Skeletal muscle satellite cell (primary cell): ENCODE measurements at regions not wholly inside any gene's neighbourhood (a gene's known extent, or its start where the extent isn't known, plus 50 kb on each side); places are given as distances from the start of the nearest gene placed in this dataset.
"Not testable (repeated sequence)": the region's sequence is repeated elsewhere in the genome, so short reads cannot be mapped to it uniquely, and the experiment has no call there.

Experiments
- H3K27me3 ChIP-seq: 2 replicates; pipeline ENCODE4 v1.7.0; 2013; ENCODE audit warnings: low read length; ENCODE audit not compliant: control insufficient read depth, insufficient read depth
- H3K36me3 ChIP-seq: 2 replicates; pipeline ENCODE4 v1.7.0; 2013; ENCODE audit warnings: mild to moderate bottlenecking, control low read depth, low read length; ENCODE audit not compliant: insufficient read depth
- H3K4me1 ChIP-seq: 2 replicates; pipeline ENCODE4 v1.7.0; 2013; ENCODE audit warnings: low read length; ENCODE audit not compliant: control insufficient read depth, insufficient read depth
- H3K4me2 ChIP-seq: 2 replicates; pipeline ENCODE4 v1.7.0; 2013; ENCODE audit warnings: mild to moderate bottlenecking, low read length
- H3K4me3 ChIP-seq: 2 replicates; pipeline ENCODE4 v1.7.0; 2013; ENCODE audit warnings: low read length
- H3K9ac ChIP-seq: 2 replicates; pipeline ENCODE4 v1.7.0; 2013; ENCODE audit warnings: mild to moderate bottlenecking, low read depth, low read length, moderate library complexity
- H3K9me3 ChIP-seq: replicated peaks from 2 replicates; pipeline ENCODE4 v1.7.0; 2013; ENCODE audit warnings: mild to moderate bottlenecking, control low read depth, low read length

DNA sequence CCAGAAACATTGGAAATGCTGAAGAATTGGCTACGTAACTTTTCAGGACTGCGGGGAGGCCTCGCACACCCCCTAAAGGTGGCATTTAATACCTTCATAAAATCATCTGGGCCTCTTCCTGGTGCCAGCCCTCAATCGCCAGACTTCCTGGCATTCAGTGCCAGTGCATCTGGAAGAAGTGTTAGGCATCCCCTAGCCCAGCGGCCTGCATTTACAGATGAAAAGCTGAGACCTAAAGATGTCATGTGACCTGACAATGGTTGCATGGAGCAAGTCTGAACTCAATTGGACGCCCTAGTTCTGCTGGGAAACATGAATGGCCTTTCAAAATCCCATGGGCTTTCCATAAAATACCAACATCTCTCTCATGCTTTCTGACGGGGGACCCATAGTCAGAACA, 81.0 kb upstream of the TMEM45B start:
- Histone ChIP-seq H3K27me3 (peaks cover 41% of the 10 kb centered on the region), H3K4me1 (no peaks in the 10 kb centered on the region), H3K9ac (no peak overlapping the region), H3K9me3 (no peaks in the 10 kb centered on the region), H3K36me3 (no peaks in the 10 kb centered on the region), H3K4me2 (no peak overlapping the region), H3K4me3 (no peak overlapping the region)

- Histone ChIP-seq H3K4me3 (no peak overlapping the region), H3K4me1 (no peaks in the 10 kb centered on the region), H3K9me3 (no peaks in the 10 kb centered on the region), H3K36me3 (no peaks in the 10 kb centered on the region), H3K9ac (no peak overlapping the region), H3K27me3 (peaks cover 34% of the 10 kb centered on the region), H3K4me2 (no peak overlapping the region)
Measured at GRCh38 chr11:129737831-129738230, 77.8 kb upstream of the TMEM45B start.

GRCh38 chr11:129738242-129738641, 77.4 kb upstream of the TMEM45B start:
- Histone ChIP-seq H3K36me3 (no peaks in the 10 kb centered on the region), H3K4me1 (no peaks in the 10 kb centered on the region), H3K4me2 (no peak overlapping the region), H3K27me3 (peaks cover 34% of the 10 kb centered on the region), H3K9me3 (no peaks in the 10 kb centered on the region), H3K9ac (no peak overlapping the region), H3K4me3 (no peak overlapping the region)

GRCh38 chr11:129739339-129739738, 76.3 kb upstream of the TMEM45B start:
- peaks cover 37% of the 10 kb centered on the region for H3K27me3 ChIP-seq
- no peak overlapping the region for H3K4me2 ChIP-seq
- H3K36me3 ChIP-seq: no peaks in the 10 kb centered on the region
- no peak overlapping the region for H3K9ac ChIP-seq
- no peaks in the 10 kb centered on the region for H3K9me3 ChIP-seq
- no peak overlapping the region for H3K4me3 ChIP-seq
- H3K4me1 ChIP-seq: no peaks in the 10 kb centered on the region

- no peak overlapping the region for H3K4me2 ChIP-seq
- H3K9me3 ChIP-seq: no peaks in the 10 kb centered on the region
- peaks cover 38% of the 10 kb centered on the region for H3K27me3 ChIP-seq
- H3K4me1 ChIP-seq: no peaks in the 10 kb centered on the region
- H3K4me3 ChIP-seq: no peak overlapping the region
- H3K9ac ChIP-seq: no peak overlapping the region
- H3K36me3 ChIP-seq: no peaks in the 10 kb centered on the region
Measured at GRCh38 chr11:129740125-129740719, 75.4 kb upstream of the TMEM45B start.

DNA sequence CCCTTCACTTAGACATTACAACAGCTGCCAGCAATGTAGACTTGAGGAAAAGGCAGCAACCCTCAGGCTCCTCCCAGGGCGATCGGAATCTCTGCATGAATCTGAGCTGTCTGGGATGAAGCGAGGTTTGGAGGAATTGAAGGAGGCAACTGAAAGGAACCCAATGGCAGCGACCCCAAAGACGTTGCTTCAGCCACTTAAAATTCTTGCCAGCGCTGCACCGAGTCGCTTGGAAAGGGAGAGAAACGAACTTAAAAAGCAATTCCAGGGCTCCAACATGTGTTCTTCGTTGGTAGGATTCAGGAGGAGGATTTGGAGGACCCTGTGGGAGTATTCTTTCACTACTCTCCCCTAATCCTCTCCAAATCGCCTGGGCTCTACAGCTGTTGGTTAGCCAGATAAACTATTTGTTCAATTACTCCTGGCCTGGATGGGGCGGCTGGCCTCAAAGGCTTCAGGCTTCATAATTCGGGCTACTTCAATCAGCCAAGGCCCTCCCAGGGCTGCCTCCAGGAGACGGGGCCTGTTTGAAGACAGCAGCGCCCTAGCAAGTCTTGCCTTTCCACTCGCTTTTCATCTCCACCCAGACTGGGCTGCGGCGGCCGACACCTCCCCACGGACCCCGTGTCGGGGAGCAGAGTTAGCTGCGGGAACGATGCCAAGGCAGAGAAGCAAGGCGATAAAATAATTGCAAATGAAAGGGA, 72.4 kb upstream of the TMEM45B start:
- Histone ChIP-seq H3K4me2 (no peak overlapping the region), H3K27me3 (peaks cover 53% of the 10 kb centered on the region), H3K9me3 (no peaks in the 10 kb centered on the region), H3K9ac (no peak overlapping the region), H3K36me3 (no peaks in the 10 kb centered on the region), H3K4me1 (no peaks in the 10 kb centered on the region), H3K4me3 (no peak overlapping the region)

DNA sequence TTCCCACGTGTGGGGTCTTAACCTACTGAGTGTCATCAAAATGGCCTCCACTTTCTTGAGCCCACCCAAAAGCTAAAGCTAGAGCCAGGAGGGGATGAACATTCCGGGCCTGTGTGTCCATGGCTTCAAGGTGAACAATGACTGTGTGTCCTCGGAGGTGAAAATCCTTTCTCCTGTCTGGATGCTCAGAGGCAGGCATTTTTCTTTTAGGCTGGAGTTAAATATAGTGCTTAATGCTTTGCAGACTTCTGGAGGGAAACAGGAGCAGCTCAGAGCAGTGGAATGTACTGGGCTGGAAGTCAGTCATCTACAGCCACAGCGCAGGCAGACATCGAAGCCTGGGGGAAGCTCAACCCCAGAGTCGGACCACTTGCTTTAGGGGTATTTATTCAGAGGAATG, 68.6 kb upstream of the TMEM45B start:
- H3K4me2 ChIP-seq: no peak overlapping the region
- no peaks in the 10 kb centered on the region for H3K36me3 ChIP-seq
- peaks cover 65% of the 10 kb centered on the region for H3K27me3 ChIP-seq
- no peaks in the 10 kb centered on the region for H3K9me3 ChIP-seq
- no peak overlapping the region for H3K4me3 ChIP-seq
- no peak overlapping the region for H3K9ac ChIP-seq
- H3K4me1 ChIP-seq: no peaks in the 10 kb centered on the region

DNA sequence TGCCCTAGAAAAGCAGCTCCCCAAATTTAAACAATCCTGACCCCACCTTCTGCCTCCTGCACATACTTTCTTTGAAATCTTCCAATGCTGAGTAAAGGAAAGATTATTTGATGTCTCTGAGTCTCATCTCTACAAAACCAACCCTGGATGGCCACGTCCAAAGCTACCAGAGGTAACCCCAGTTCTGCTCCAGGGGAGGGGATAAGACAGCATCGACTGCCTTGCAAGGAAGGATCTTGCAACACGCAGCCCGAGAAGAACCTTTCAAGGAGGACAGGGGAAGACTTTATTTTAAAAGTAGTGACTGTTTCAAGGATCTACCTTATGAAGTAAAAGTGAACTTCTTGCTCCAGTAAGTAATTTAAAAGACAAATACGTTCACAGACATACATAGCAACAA, 66.5 kb upstream of the TMEM45B start:
- Histone ChIP-seq H3K36me3 (no peaks in the 10 kb centered on the region), H3K27me3 (peaks cover 49% of the 10 kb centered on the region), H3K4me3 (no peak overlapping the region), H3K4me2 (no peak overlapping the region), H3K4me1 (no peaks in the 10 kb centered on the region), H3K9me3 (no peaks in the 10 kb centered on the region), H3K9ac (no peak overlapping the region)

DNA sequence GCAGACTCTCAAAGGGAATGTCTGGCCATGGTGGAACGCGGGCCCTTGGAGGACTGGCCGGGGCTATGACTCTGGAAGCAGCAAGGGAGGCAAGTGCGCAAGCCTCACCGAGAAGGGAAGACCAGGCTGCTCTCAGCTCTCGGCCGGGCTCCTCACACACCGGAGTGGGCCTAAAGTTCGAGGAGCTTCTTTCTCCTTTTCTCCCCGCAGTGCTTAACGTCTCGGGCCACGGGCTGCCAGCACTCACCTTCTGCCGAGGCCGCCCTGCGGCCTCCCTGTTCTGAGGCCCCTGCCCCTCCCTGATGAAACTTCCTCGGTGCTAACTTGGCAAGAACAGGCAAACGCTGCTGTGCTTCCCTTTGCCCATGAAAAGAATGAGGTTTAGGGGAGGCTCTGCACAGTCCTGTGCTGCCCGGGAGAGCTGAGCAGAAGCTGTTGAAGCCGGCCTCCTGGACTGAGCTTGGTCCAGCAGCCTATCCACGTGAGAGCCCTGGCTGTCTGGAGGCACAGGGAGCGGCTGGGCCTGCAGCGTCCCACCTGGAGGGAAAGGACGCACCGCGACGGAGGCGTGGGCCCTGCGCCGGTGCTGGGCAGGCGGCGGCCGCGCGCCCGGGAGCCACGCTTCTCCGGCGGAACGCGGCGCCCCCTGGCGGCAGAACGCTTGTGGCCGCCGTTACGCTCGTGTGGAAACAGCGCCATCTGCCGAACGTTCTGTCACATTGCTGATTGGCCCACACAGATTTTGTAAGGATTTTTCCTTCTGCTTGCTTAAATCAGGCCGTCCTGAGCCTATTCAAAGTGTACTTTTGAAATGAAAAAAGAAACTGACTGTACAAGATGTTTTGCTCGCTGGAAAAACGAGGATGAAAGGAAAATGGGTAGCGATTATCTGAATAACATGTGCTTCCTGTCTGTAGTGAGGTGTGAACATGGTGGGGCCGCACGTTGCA, 65.0 kb upstream of the TMEM45B start:
- Histone ChIP-seq H3K9me3 (no peaks in the 10 kb centered on the region), H3K4me1 (no peaks in the 10 kb centered on the region), H3K4me2 (peak overlapping the region; percentile 76), H3K9ac (no peak overlapping the region), H3K27me3 (peaks cover 40% of the 10 kb centered on the region), H3K36me3 (no peaks in the 10 kb centered on the region), H3K4me3 (peak overlapping the region; percentile 46)

- H3K4me2 ChIP-seq: no peak overlapping the region
Measured at GRCh38 chr11:129751511-129751910, 64.1 kb upstream of the TMEM45B start.

GRCh38 chr11:129763569-129763968, 52.1 kb upstream of the TMEM45B start:
- H3K27me3 ChIP-seq: peaks cover 20% of the 10 kb centered on the region
- H3K4me2 ChIP-seq, H3K9ac ChIP-seq, H3K9me3 ChIP-seq, H3K4me1 ChIP-seq, H3K36me3 ChIP-seq, H3K4me3 ChIP-seq: not testable (repeated sequence)

More at GRCh38 chr11:129751511-129751910, 64.1 kb upstream of the TMEM45B start:
- Histone ChIP-seq H3K4me3 (no peak overlapping the region), H3K9me3 (no peaks in the 10 kb centered on the region), H3K4me1 (no peaks in the 10 kb centered on the region), H3K9ac (no peak overlapping the region), H3K27me3 (peaks cover 34% of the 10 kb centered on the region), H3K36me3 (no peaks in the 10 kb centered on the region)
